ENCODE measurements at regions not wholly inside any gene's neighbourhood (a gene's known extent, or its start where the extent isn't known, plus 50 kb on each side); places are given as distances from the start of the nearest gene placed in this dataset.

DNA sequence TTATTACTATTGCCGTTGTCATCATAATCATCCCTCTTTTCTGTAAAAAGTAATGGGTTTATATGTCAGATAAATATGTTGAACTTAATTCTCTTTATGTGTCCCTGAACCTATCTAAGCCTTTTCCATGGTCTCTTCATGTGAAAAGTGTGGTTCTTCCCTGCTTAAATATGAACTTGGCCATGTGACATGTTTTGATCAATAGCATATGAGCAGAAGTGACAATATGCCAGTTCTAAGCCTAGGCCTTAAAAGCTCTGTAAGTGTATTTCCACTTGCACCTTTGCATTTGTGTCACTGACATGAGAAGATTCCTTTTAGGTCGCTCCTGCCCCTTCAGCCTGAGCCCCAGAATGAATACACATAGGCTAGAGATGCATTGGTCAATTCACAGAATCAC, 188.4 kb upstream of the CCN2 start:
- H3K36me3 ChIP-seq (replicated peaks in 1 of 2; ENCODE audit: control insufficient read depth in 1 of 2, insufficient read depth in 2 of 2, low read length in 2 of 2): no peaks in the 10 kb centered on the region
- H3K4me1 ChIP-seq (ENCODE audit: control insufficient read depth in 1 of 2, insufficient read depth in 2 of 2, low read length in 2 of 2): no peaks in the 10 kb centered on the region
- Mint-ChIP-seq H3K4me3 (no peak overlapping the region), H3K4me1 (no peaks in the 10 kb centered on the region), H3K9me3 (peaks cover 0 to 3% (median 0%) of the 10 kb centered on the region in 7 donors), H3K27ac (no peak overlapping the region), H3K27me3 (ENCODE audit: low read depth in 3 of 3) (no peaks in the 10 kb centered on the region), H3K36me3 (no peaks in the 10 kb centered on the region)
- H3K27me3 ChIP-seq (ENCODE audit: control insufficient read depth in 2 of 2, insufficient read depth in 2 of 2, low read length in 2 of 2): no peaks in the 10 kb centered on the region
- H3K27ac ChIP-seq (ENCODE audit: low read depth in 1 of 2, low read length in 2 of 2): no peak overlapping the region
- no peaks in the 10 kb centered on the region for H4K20me1 ChIP-seq (ENCODE audit: insufficient read depth, low read length)
- H3K9ac ChIP-seq (ENCODE audit: insufficient read depth, low read length, poor library complexity, severe bottlenecking): no peak overlapping the region
- no peak overlapping the region for H3K4me2 ChIP-seq (replicated peaks; ENCODE audit: extremely low read depth, low read length, poor library complexity, severe bottlenecking)
- H3K79me2 ChIP-seq (ENCODE audit: insufficient read depth, low read length): no peaks in the 10 kb centered on the region
- intact Hi-C loops (cut with micrococcal nuclease): no loop called here
- TF ChIP-seq, protein P1, sequence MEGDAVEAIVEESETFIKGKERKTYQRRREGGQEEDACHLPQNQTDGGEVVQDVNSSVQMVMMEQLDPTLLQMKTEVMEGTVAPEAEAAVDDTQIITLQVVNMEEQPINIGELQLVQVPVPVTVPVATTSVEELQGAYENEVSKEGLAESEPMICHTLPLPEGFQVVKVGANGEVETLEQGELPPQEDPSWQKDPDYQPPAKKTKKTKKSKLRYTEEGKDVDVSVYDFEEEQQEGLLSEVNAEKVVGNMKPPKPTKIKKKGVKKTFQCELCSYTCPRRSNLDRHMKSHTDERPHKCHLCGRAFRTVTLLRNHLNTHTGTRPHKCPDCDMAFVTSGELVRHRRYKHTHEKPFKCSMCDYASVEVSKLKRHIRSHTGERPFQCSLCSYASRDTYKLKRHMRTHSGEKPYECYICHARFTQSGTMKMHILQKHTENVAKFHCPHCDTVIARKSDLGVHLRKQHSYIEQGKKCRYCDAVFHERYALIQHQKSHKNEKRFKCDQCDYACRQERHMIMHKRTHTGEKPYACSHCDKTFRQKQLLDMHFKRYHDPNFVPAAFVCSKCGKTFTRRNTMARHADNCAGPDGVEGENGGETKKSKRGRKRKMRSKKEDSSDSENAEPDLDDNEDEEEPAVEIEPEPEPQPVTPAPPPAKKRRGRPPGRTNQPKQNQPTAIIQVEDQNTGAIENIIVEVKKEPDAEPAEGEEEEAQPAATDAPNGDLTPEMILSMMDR (IDR thresholded peaks at IDR 0.05): no peak
- WGBS (ENCODE audit: insufficient coverage): 60% methylated on average over 1 of the region's 2 CpGs
- no peak for DNase-seq
- H2AFZ ChIP-seq (ENCODE audit: insufficient read depth, low read depth, low read length, poor library complexity, severe bottlenecking): no peak overlapping the region
- no peak overlapping the region for H3K4me3 ChIP-seq (replicated peaks in 1 of 3; ENCODE audit: low read depth in 2 of 3, low read length in 3 of 3)
- H3K9me3 ChIP-seq (replicated peaks in 1 of 2; ENCODE audit: control insufficient read depth in 1 of 2, insufficient read depth in 1 of 2, low read length in 2 of 2): no peaks in the 10 kb centered on the region

DNA sequence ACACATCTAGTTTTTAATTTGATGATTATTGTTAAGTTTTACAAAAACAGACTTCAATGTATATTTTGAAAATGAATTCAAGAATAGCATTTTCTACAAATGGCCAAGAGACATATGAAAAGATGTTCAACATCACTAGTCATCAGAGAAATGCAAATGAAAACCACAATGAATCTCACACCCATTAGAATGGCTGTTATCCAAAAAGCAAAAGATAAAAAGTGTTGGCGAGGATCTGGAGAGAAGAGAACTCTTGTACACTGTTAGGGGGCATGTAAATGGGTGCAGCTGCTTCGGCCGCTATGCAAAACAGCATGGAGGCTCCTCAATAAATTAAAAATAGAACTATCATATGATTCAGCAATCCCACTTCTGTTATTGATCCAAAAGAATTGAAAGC, 185.8 kb upstream of the CCN2 start:
- no peak overlapping the region for H3K27ac ChIP-seq (ENCODE audit: low read depth in 1 of 2, low read length in 2 of 2)

More for the DNA sequence above, 185.8 kb upstream of the CCN2 start:
- no peaks in the 10 kb centered on the region for H3K27me3 ChIP-seq (ENCODE audit: control insufficient read depth in 2 of 2, insufficient read depth in 2 of 2, low read length in 2 of 2)
- no peak overlapping the region for H3K4me2 ChIP-seq (replicated peaks; ENCODE audit: extremely low read depth, low read length, poor library complexity, severe bottlenecking)
- H3K36me3 Mint-ChIP-seq: no peaks in the 10 kb centered on the region
- no peaks in the 10 kb centered on the region for H3K4me1 Mint-ChIP-seq
- H3K27me3 Mint-ChIP-seq (ENCODE audit: low read depth in 3 of 3): peaks cover 0 to 2% (median 0%) of the 10 kb centered on the region in 3 donors
- no peak overlapping the region for H3K9ac ChIP-seq (ENCODE audit: insufficient read depth, low read length, poor library complexity, severe bottlenecking)
- no peaks in the 10 kb centered on the region for H3K4me1 ChIP-seq (ENCODE audit: control insufficient read depth in 1 of 2, insufficient read depth in 2 of 2, low read length in 2 of 2)
- no peak overlapping the region for H3K4me3 ChIP-seq (replicated peaks in 1 of 3; ENCODE audit: low read depth in 2 of 3, low read length in 3 of 3)
- H3K9me3 ChIP-seq (replicated peaks in 1 of 2; ENCODE audit: control insufficient read depth in 1 of 2, insufficient read depth in 1 of 2, low read length in 2 of 2): no peaks in the 10 kb centered on the region
- no peaks in the 10 kb centered on the region for H3K79me2 ChIP-seq (ENCODE audit: insufficient read depth, low read length)
- no peak overlapping the region for H2AFZ ChIP-seq (ENCODE audit: insufficient read depth, low read depth, low read length, poor library complexity, severe bottlenecking)
- no peak overlapping the region for H3K27ac Mint-ChIP-seq
- no peaks in the 10 kb centered on the region for H4K20me1 ChIP-seq (ENCODE audit: insufficient read depth, low read length)
- no peaks in the 10 kb centered on the region for H3K36me3 ChIP-seq (replicated peaks in 1 of 2; ENCODE audit: control insufficient read depth in 1 of 2, insufficient read depth in 2 of 2, low read length in 2 of 2)
- H3K4me3 Mint-ChIP-seq: no peak overlapping the region
- peaks cover 0 to 3% (median 0%) of the 10 kb centered on the region in 7 donors for H3K9me3 Mint-ChIP-seq
- intact Hi-C loops (cut with micrococcal nuclease): no loop called here
- no peak for DNase-seq
- TF ChIP-seq, protein P1 (IDR thresholded peaks at IDR 0.05): no peak
- no CpG with 5 or more reads among the region's 3 CpGs for WGBS (ENCODE audit: insufficient coverage)

All from CD14-positive monocyte (primary cell).